ENCODE measurements at regions not wholly inside any gene's neighbourhood (a gene's known extent, or its start where the extent isn't known, plus 50 kb on each side); places are given as distances from the start of the nearest gene placed in this dataset. TPM values are rescaled to one million over a fixed set of nuclear protein-coding genes. Genes with fewer than 3 reads are reported as not detected.
"Not testable (repeated sequence)": the region's sequence is repeated elsewhere in the genome, so short reads cannot be mapped to it uniquely, and the experiment has no call there.

DNA sequence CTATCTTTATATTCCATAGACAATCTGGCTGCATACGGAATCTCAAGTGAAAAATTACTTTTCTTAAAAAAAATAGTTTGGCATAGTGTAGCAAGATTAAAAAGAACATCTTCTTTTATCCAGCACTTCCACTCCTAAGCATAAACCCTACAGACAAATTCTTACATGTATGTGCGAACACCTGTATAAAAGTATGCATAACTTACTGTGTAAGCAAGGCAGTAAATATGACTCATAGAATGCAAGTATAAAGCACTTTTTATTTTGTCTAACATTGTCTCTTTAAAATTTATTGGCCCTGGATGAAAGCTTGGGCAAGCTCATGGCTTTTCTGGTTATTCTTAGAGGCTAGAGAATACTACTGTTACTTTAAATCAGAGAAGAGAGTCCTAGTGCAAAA is 86.4 kb downstream of the MSX2 start:
- DNase-seq (ENCODE audit: low read depth in 2 of 3, low spot score in 2 of 3), result no peak

DNA sequence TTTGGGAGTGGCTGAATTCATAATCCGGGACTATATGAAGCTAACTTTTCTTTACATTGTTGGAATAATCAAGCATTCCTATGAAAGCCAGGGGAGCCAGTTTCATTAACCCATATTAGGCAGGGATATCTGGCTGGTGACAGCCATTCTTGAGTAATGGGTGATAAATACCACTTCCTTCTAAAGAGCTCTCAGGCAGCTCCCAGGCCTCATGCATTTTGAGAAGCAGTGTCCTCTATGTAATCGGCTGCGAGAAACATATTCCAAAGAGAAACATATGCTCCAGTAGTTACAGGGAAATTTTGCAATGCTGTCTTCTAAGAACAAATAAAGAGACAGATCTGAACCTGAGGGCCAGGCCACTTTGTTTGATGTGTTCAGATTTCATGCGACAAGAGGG is 83.1 kb downstream of the MSX2 start:
- no peak for DNase-seq (ENCODE audit: low read depth in 2 of 3, low spot score in 2 of 3)

DNA sequence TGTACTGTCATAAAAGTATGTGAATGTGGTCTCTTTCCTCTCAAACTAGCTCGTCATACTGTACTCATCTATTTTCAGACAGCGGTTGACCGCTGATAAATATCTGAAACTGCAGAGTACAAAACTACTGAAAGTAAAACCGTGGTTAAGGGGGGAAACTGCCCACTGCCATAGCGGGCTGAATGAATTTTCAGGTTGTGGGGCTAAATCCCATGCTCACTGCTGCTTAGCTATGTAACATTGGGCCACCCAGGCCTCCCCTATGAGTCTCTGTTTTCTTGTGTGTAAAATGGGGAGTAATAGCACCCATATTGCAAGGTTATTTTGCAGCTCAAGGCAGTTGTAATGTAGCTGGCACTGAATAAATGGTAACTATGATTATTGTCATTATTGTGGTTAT is 82.3 kb downstream of the MSX2 start:
- DNase-seq (ENCODE audit: low read depth in 2 of 3, low spot score in 2 of 3), result no peak

DNA sequence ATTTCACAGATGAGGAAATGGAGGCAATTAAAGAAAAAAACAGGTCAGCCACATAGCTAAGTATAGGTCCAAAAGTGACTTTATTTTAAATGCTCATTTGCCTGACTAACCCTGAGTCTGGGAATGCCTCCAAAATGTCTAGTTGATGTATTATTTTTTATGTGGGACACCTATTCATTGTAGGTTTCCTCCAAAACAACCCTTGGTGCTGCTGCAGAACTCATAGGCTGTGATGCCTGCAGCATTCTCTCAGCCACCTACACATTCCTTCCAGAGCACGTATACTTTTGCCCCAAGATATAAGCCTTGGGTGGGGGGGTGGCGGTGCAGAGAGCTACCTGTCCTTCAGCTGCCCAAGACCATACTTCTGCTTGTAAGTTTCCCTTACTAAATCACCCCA is 77.4 kb downstream of the MSX2 start:
- no peak for DNase-seq (ENCODE audit: low read depth in 2 of 3, low spot score in 2 of 3)

DNA sequence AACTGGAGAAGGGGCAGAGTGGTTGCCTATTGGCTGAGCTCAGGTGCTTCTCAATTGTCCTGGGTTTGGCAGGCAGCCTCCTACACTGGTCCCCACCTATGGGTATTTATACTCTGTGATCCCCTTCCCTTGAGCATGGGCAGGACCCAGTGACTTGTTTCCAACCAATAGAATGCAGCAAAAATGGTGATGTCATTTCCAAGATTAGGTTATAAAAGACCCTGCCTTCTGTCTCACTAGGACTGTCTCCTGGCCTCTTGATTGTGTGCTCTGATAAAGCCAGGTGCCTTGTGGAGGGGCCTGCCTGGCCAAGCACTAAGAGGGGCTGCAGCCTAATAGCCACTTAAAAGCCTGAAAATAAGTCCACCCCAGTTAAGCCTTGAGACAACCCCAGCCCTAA is 76.1 kb downstream of the MSX2 start:
- DNase-seq (ENCODE audit: low read depth in 2 of 3, low spot score in 2 of 3), result no peak

DNA sequence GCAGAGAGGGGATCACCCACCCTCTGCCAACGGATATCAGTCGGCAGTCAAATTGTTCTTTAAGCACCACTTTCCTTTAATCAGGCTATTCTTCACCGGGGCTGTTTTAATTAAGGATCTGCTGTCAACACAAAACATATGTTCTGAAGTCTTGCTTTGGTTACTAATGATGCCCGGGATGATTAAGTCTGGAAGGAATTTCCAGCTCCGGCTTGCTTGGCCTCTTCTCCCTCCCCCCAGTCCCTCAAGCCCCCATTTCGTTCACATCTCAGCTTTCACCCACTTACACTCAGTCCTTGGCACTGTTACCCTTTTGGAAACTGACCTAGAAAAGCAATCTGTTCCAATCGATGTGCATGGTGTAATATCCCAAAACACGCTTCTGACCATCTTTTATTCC is 74.7 kb downstream of the MSX2 start:
- no peak for DNase-seq (ENCODE audit: low read depth in 2 of 3, low spot score in 2 of 3)

DNA sequence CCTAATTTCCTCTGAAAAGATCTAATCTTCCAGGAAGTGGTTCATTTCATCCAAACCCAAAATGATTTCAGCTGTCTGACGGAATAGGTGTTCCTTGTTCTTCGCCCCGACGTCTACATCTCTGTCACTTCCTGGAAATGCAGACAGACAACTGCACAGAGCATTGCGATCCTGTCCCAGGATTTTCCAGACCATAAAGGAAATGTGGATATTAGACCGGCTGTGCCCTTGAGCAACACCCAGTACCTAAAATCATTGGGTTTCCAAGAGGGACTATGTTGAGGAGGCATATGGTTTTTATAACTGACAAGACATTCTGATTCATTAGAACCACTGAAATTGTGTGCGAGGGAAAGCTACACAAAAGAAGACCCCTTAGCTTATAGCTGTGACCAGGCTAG is 74.2 kb downstream of the MSX2 start:
- no peak for DNase-seq (ENCODE audit: low read depth in 2 of 3, low spot score in 2 of 3)

DNA sequence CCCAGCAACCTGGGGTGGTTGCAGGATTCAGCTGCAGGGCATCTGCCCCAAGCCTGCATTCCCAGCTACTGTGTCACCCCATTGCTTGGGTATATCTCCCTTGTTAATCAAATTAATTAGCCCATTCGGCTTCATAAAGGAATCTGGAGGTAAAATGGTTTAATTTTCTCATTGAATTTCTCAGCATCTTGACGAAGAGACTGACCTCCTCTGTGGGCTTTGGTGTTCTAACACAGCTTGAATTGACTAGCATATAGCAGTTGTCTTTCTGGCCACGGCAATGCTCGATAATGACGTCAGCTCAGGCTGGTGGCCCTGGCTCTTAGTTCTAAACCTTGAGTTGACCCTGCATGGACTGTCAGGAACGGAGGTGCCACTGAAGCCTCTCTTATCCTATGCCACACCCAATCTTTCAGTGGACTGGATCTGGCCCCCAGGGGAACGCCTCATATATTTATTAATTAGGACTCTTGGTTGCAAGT is 72.4 kb downstream of the MSX2 start:
- no peak for DNase-seq (ENCODE audit: low read depth in 2 of 3, low spot score in 2 of 3)

DNA sequence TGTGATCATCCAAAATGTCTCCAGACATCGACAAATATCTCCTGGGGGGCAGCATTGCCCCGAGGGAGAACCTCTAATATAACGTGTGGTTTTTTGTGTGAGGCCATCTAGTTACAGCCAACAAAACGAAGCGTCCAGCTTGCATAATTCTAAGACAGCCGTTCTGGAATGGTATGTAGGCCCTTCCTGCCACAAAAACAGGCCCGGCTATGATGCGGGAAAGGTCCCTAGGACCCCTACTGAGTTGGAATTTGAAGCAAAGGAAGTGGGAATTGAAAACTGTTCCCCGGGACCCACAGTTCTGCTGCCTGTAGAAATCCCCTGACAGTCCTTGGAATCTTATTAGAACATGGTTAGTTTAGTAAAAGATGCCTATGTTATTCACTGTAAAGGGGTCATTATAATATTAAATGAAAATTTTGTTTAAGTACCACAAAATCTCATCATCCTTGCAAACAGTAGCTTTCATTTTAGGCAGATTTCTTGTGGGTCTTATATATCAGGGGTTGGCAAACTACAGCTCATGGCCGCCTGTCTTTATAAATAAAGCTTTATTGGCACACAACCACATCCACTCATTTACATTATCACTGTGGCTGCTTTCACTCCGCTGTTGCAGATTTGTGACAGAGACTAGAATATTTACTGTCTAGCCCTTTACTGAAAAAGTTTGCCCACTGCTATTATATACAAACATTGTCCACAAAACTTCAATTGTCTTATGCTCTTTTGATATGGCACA is 70.7 kb downstream of the MSX2 start:
- no peak for DNase-seq (ENCODE audit: low read depth in 2 of 3, low spot score in 2 of 3)

DNA sequence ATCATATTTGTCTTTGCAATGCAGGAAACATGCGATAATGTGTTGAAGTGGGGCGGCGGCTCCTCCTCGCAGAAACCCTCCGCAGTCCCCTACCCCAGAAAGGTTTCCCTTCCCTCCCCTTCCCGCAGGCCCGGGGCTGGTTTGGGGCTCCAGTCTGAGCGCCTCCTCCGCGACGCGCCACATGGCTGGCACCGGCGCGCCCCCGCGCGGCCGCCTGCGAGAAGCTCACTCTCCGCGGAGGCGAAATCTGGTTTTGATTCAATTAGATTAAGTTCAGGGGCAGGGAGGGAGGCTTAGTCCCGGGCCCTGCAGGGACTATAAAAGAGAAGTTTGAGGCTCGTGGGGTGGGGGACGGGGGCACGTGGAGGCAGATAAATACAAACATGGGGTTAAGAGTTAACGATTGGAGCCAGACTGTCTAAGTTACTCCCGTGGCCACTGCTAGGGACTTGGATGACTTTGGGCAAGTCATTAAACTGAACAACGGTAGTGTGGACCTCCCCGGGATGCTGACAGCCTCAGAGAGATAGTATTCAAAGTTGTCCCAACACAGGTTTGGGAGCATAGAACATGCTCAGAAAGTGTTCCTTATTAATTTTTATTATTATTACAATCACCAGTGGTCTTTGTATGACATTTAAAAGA is 69.4 kb downstream of the MSX2 start:
- peak; percentile 3 to 58 (median 37) for DNase-seq (ENCODE audit: low read depth in 2 of 3, low spot score in 2 of 3)

DNA sequence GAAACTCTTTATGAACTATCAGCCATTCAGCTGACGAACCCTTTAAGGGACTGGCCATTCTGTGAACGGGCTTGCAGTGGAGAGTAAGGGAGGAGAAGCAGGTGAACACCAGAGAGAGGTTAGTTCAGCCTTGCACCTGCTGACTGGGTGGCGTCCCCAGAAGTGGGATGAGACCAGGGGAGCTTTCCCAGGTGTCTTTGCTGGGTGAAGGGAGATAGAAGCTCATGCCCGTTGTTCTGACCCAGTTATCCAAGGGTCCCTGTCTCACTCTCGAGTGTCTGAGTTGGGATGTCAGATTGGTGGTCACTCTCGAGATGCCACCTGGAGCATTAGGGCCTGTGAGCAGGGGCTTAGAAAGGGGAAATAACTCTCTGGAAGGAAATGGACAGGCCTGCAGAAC is 68.7 kb downstream of the MSX2 start:
- DNase-seq (ENCODE audit: low read depth in 2 of 3, low spot score in 2 of 3), result no peak

DNA sequence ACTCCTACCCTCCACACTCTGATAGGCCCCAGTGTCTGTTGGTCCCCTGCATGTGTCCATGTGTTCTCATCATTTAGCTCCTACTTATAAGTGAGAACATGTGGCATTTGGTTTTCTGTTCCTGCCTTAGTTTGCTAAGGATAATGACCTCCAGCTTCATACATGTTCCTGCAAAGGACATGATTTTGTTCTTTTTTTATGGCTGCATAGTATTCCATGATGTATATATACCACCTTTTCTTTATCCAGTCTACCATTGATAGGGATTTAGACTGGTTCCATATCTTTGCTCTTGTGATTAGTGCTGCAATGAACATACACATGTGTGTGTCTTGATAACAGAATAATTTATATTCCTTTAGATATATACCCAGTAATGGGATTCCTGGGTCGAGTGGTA is 67.9 kb downstream of the MSX2 start:
- not testable (repeated sequence) for DNase-seq (ENCODE audit: low read depth in 2 of 3, low spot score in 2 of 3)

DNA sequence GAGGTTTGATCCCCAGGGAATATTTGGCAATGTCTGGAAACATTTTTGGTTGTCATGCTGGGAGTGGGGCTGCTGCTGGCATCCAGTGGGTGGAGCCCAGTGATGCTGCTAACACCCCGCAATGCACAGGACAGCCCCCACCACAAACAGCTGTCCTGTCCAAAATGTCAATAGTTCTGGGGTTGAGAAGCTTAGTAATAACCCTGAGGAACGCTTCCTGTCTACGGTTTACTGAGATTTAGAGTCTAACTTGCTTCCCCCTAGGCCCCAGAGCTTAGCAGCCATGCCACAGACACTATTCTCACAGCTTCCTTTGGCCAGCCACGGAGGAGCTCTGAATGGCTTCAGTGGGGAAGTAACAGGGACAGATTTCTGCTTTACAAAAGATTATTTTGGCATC is 66.5 kb downstream of the MSX2 start:
- DNase-seq (ENCODE audit: low read depth in 2 of 3, low spot score in 2 of 3), result no peak

DNA sequence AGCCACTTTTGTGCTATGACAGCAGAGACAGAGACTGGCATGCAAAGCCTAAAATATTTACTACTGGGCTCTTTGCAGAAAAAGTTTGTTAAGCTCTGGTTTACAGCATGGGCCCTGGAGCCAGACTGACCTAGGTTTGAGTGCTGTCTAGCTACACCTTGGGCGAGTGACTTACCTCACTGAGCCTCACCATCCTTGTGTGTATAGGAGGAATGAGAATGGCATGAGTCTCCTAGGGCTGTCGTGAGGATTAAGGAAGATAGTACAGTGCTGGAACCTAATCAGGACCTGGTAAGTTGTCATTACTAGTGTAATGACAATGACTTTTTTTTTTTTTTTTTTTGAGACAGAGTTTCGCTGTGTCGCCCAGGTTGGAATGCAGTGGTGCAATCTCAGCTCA is 65.2 kb downstream of the MSX2 start:
- DNase-seq (ENCODE audit: low read depth in 2 of 3, low spot score in 2 of 3), result no peak

DNA sequence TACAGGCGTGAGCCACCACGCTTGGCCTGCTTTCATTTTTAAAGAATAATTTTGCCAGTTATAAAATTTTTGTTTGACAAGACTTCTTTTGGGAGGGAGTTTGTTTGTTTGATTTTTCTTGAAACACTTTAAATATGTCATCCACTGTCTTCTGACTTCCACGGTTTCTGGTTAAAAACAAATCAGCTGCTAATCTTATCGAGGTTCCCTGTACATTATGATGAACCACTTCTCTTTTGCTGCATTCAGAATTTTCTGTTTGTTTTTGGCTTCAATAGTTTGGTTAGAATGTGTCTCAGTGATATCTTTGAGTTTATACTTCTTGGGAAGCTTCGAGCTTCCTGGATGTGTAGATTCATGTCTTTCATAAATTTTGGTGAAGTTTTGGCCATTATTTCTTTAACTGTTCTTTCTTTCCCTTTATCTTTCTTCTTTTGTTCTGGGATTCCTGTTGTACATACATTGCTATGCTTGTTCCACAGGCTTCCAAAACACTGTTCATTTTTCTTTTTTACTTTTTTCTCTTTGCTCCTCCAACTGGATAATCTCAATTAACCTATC is 60.8 kb downstream of the MSX2 start:
- DNase-seq (ENCODE audit: low read depth in 2 of 3, low spot score in 2 of 3), result no peak

Small RNA genes lying in the stretch of these regions (small RNA-seq; reads per million reads assigned to genes)
- not detected for gene AC008413.1

Measured in hematopoietic multipotent progenitor cell (in vitro differentiated cells).